Peyer's patch (tissue), 4 donors: ENCODE measurements at regions not wholly inside any gene's neighbourhood (a gene's known extent, or its start where the extent isn't known, plus 50 kb on each side); places are given as distances from the start of the nearest gene placed in this dataset.
"Not testable (repeated sequence)": the region's sequence is repeated elsewhere in the genome, so short reads cannot be mapped to it uniquely, and the experiment has no call there.

Experiments
- DNase-seq, 3 donors: peaks; one replicate each; pipeline ENCODE4 v3.0.0-alpha.2; 2017 to 2019
- H3K27ac ChIP-seq, 4 donors: fragments of 200-600 bp; sonication (generic); one replicate each; pipeline ENCODE4 v1.5.1; 2016 to 2019
- H3K27me3 ChIP-seq, 2 donors: fragments of 200-600 bp; sonication (generic); one replicate each; pipeline ENCODE4 v1.5.1; 2019
- H3K36me3 ChIP-seq, 3 donors: fragments of 200-600 bp; sonication (generic); one replicate each; pipeline ENCODE4 v1.5.1; 2016 to 2019
- H3K4me1 ChIP-seq, 4 donors: fragments of 200-600 bp; sonication (generic); one replicate each; pipeline ENCODE4 v1.5.1; 2016 to 2019
- H3K4me3 ChIP-seq, 4 donors: fragments of 200-600 bp; sonication (generic); 1 replicate in 3 of 4; 2 replicates in 1 of 4; pipeline ENCODE4 v1.5.1; 2016 to 2019; ENCODE audit warnings: mild to moderate bottlenecking in 1 of 4
- H3K9me3 ChIP-seq, 4 donors: fragments of 200-600 bp; sonication (generic); one replicate each; pipeline ENCODE4 v1.5.1; 2016 to 2019; ENCODE audit warnings: mild to moderate bottlenecking in 1 of 4
- small RNA-seq, 2 donors: library from RNA; depleted of rRNA; stranded (forward); fragments of <200 nt; gene quantifications; one replicate each; pipeline ENCODE3, GENCODE V24; 2016

DNA sequence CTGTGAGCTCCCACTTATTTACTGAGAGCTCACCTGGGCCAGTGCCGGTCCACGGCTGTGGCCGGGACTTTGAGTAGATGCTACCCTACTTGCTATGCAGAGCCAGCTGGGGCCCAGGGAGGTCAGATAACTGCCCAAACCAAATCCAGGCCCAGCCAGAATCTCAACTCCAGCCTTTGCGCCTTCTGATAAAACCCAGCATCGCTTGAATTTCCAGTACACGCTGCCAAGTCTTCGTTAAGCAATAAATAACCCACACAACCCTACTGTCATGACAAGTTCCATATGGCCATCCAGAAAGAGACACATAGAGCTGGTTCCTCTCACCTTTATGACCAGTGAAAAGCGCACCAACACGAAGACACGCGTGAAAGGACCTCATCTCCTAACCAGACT is 55.6 kb upstream of the SPN start:
- peaks cover 0 to 20% (median 1%) of the 10 kb centered on the region in 4 donors for H3K4me1 ChIP-seq
- peak overlapping the region in 2 of 4 donors; percentile 26 to 40 for H3K27ac ChIP-seq

DNA sequence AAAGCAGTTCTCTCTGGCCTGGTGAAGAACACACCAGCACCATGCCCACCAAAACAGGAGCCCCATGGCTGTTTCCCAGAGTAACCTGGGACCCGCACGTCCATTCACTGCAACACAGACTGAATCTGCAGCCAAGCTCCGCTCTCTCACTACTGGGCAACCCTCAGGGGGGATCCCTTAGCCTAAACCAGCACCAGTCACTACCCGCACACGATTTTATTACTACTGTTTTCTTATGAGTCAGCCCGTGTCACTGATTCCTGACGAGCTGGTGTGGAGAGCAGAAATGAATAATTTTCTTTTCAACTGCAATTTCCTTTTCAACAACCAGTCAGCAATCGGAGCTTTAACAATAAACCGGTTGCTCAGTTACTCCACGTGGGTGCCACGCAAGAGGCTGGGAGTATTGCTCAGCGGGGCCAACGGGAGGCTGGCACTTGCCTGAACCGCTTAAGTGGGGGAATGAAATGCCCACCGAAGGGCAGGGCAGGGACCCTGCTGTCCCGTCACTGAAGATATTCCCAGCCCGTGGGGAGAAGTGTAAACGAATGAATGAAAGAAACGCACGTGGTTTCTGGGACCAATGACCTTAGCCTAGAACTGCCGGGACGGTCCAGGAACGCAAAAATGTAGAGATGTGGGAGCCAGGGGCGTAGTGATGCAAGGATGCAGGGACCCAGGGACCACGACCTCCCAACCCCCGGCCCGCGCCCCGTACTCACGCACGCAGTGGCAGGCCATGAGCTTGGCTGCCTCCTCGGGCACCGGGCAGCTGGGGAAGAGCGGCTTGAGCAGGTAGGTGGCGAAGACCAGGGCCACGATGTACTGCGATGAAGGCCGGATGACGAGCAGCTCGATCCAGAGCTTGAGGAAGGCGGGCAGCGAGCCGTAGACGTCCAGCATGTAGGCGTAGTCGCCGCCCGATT is 50.4 kb upstream of the SPN start:
- not testable (repeated sequence) for H3K9me3 ChIP-seq, H3K27me3 ChIP-seq, H3K4me1 ChIP-seq, H3K36me3 ChIP-seq
- Histone ChIP-seq H3K4me3 (peak overlapping the region; percentile 57 to 72 (median 67)), H3K27ac (peak overlapping the region; percentile 63 to 83 (median 78))
- peak in 2 of 3 donors; percentile 50 to 54 for DNase-seq

More for the DNA sequence above, 55.6 kb upstream of the SPN start:
- DNase-seq: peak in 1 of 3 donors; percentile 29
- not testable (repeated sequence) for H3K4me3 ChIP-seq, H3K9me3 ChIP-seq, H3K27me3 ChIP-seq, H3K36me3 ChIP-seq

Small RNA genes lying in the stretch of these regions (small RNA-seq; reads per million reads assigned to genes)
- 0 reads per million in 2 donors for gene MIR3680-2
